ENCODE measurements at regions not wholly inside any gene's neighbourhood (a gene's known extent, or its start where the extent isn't known, plus 50 kb on each side); places are given as distances from the start of the nearest gene placed in this dataset.
"Not testable (repeated sequence)": the region's sequence is repeated elsewhere in the genome, so short reads cannot be mapped to it uniquely, and the experiment has no call there.

GRCh38 chr3:39657075-39657474, 152.3 kb upstream of the MYRIP start:
- no peak for DNase-seq

GRCh38 chr3:39657775-39658174, 151.6 kb upstream of the MYRIP start:
- no peak for DNase-seq

- DNase-seq = no peak
Measured at GRCh38 chr3:39664931-39665330, 144.5 kb upstream of the MYRIP start.

GRCh38 chr3:39665441-39665840, 144.0 kb upstream of the MYRIP start:
- no peak for DNase-seq

GRCh38 chr3:39668420-39668819, 141.0 kb upstream of the MYRIP start:
- DNase-seq = no peak

- DNase-seq = no peak
Measured at GRCh38 chr3:39671116-39671515, 138.3 kb upstream of the MYRIP start.

- DNase-seq = no peak
Measured at GRCh38 chr3:39671600-39671999, 137.8 kb upstream of the MYRIP start.

GRCh38 chr3:39705351-39705900, 104.0 kb upstream of the MYRIP start:
- DNase-seq = no peak

- DNase-seq = no peak
Measured at GRCh38 chr3:39707314-39707909, 102.0 kb upstream of the MYRIP start.

GRCh38 chr3:39712413-39713048, 96.9 kb upstream of the MYRIP start:
- no peak for DNase-seq

GRCh38 chr3:39713341-39713740, 96.1 kb upstream of the MYRIP start:
- not testable (repeated sequence) for DNase-seq

- DNase-seq = no peak
Measured at GRCh38 chr3:39716849-39717248, 92.6 kb upstream of the MYRIP start.

GRCh38 chr3:39718674-39719595, 90.5 kb upstream of the MYRIP start:
- no peak for DNase-seq

- DNase-seq = no peak
Measured at GRCh38 chr3:39721076-39721475, 88.3 kb upstream of the MYRIP start.

GRCh38 chr3:39724233-39724846, 85.1 kb upstream of the MYRIP start:
- DNase-seq = no peak

GRCh38 chr3:39725321-39725720, 84.1 kb upstream of the MYRIP start:
- no peak for DNase-seq

GRCh38 chr3:39727415-39727814, 82.0 kb upstream of the MYRIP start:
- DNase-seq = no peak

GRCh38 chr3:39733804-39734203, 75.6 kb upstream of the MYRIP start:
- no peak for DNase-seq

GRCh38 chr3:39739658-39740057, 69.8 kb upstream of the MYRIP start:
- DNase-seq = not testable (repeated sequence)

GRCh38 chr3:39744746-39745145, 64.7 kb upstream of the MYRIP start:
- DNase-seq = no peak

- DNase-seq = no peak
Measured at GRCh38 chr3:39748002-39748401, 61.4 kb upstream of the MYRIP start.

GRCh38 chr3:39748763-39749162, 60.6 kb upstream of the MYRIP start:
- DNase-seq = no peak

GRCh38 chr3:39750712-39751111, 58.7 kb upstream of the MYRIP start:
- DNase-seq = no peak

Measured in CD4-positive, alpha-beta T cell treated with Interferon gamma for 1 hour (primary cell).